HepG2 (cell line): ENCODE measurements at regions not wholly inside any gene's neighbourhood (a gene's known extent, or its start where the extent isn't known, plus 50 kb on each side); places are given as distances from the start of the nearest gene placed in this dataset.

ENCODE experiments used
- ATAC-seq: fragments of 200-7000 bp; cut with Tn5 transposase; 3 replicates; pipeline ENCODE4 v1.9.1; 2020; ENCODE audit warnings: mild to moderate bottlenecking, moderate library complexity
- BruUV-seq: library from RNA; stranded (reverse); fragments of 400-500 nt; replicated peaks from 2 replicates; lab custom pipeline; 2021; lab: Mats Ljungman, UMichigan
- CTCF ChIA-PET: fragments of 300-600 bp; formaldehyde crosslinking; extraction: SDS; loops from one replicate; lab custom pipeline; 2021; ENCODE audit warnings: low total read pairs, inconsistent platforms, low intra/inter-chr PET ratio; lab: Yijun Ruan, JAX
- POLR2A ChIA-PET: fragments of 350-600 bp; sonication (Branson Sonifier 250); formaldehyde crosslinking; loops from one replicate; lab custom pipeline; 2020; ENCODE audit warnings: antibody characterized with exemption, inconsistent platforms; lab: Yijun Ruan, JAX
- DNase-seq: peaks from one replicate; pipeline ENCODE4 v3.0.0-alpha.2; 2015; ENCODE audit warnings: low spot score
- FAIRE-seq: peaks from 3 replicates; lab custom pipeline; 2011; peaks lifted over from hg19 to GRCh38; lab: Jason Lieb, UNC
- H2AFZ ChIP-seq: one replicate; pipeline ENCODE4 v1.6.1; 2011; ENCODE audit warnings: low read length, inconsistent platforms
- H3K27ac ChIP-seq: fragments of 300-600 bp; 3 replicates; pipeline ENCODE4 v1.8.0; 2011; ENCODE audit warnings: mixed run types, mild to moderate bottlenecking, mixed read lengths, low read length, inconsistent platforms; ENCODE audit not compliant: insufficient read depth; ENCODE audit errors: extremely low read length
- H3K27me3 ChIP-seq, 2 experiments: fragments of 200-600 bp in 1 of 2; 2 replicates in 1 of 2; 3 replicates in 1 of 2; pipeline versions ENCODE4 v1.6.0 to v1.8.0; 2011; ENCODE audit warnings: low read length in 2 of 2, mild to moderate bottlenecking in 2 of 2, moderate library complexity in 2 of 2, inconsistent platforms in 1 of 2; ENCODE audit not compliant: insufficient read depth in 2 of 2, control insufficient read depth in 1 of 2
- H3K36me3 ChIP-seq, 2 experiments: fragments of 200-600 bp in 1 of 2; replicated peaks in 1 of 2; 2 replicates in 1 of 2; 3 replicates in 1 of 2; pipeline versions ENCODE4 v1.5.1 to v1.8.0; 2011; ENCODE audit warnings: low read length in 2 of 2, inconsistent platforms in 1 of 2; ENCODE audit not compliant: insufficient read depth in 2 of 2, control insufficient read depth in 1 of 2
- H3K4me1 ChIP-seq: 2 replicates; pipeline ENCODE4 v1.5.1; 2012; ENCODE audit warnings: low read length, inconsistent platforms; ENCODE audit not compliant: insufficient read depth
- H3K4me2 ChIP-seq: 2 replicates; pipeline ENCODE4 v1.6.0; 2011; ENCODE audit warnings: low read depth, low read length, inconsistent platforms
- H3K4me3 ChIP-seq, 3 experiments: fragments of 200-600 bp in 1 of 3; sonication (generic), shearing (Covaris generic) in 1 of 3; replicated peaks in 1 of 3; 2 replicates each; pipeline ENCODE4 v1.5.1; 2011 to 2016; ENCODE audit warnings: low read length in 3 of 3, inconsistent platforms in 2 of 3, low read depth in 2 of 3, mild to moderate bottlenecking in 2 of 3, control low read depth in 1 of 3, mixed read lengths in 1 of 3; ENCODE audit not compliant: insufficient read depth in 1 of 3
- H3K79me2 ChIP-seq: one replicate; pipeline ENCODE4 v1.6.1; 2011; ENCODE audit warnings: low read length, inconsistent platforms; ENCODE audit not compliant: insufficient read depth
- H3K9ac ChIP-seq: 2 replicates; pipeline ENCODE4 v1.6.0; 2011; ENCODE audit warnings: mild to moderate bottlenecking, low read depth, low read length, inconsistent platforms; ENCODE audit not compliant: insufficient read depth
- H3K9me3 ChIP-seq: 2 replicates; pipeline ENCODE4 v1.5.1; 2012; ENCODE audit warnings: mild to moderate bottlenecking, low read length
- H4K20me1 ChIP-seq: 2 replicates; pipeline ENCODE4 v1.6.0; 2011; ENCODE audit warnings: inconsistent platforms, mild to moderate bottlenecking, low read length, moderate library complexity; ENCODE audit not compliant: insufficient read depth
- AKAP8 ChIP-seq: sonication (generic); formaldehyde crosslinking; IDR thresholded peaks from 2 replicates; pipeline ENCODE4 v1.5.1; 2020; ENCODE audit warnings: mild to moderate bottlenecking, missing genetic modification reagents
- CEBPB ChIP-seq: IDR thresholded peaks from 2 replicates; pipeline ENCODE4 v1.6.1; 2011; ENCODE audit warnings: low read depth, low read length, improper control_type of control experiment, borderline replicate concordance
- IKZF1 ChIP-seq: fragments of 450-650 bp; IDR thresholded peaks from 2 replicates; pipeline ENCODE4 v1.7.1; 2016
- JDP2 ChIP-seq: sonication (generic); formaldehyde crosslinking; IDR thresholded peaks from 2 replicates; pipeline ENCODE4 v1.8.1; 2022; ENCODE audit warnings: missing genetic modification reagents, borderline replicate concordance
- KLF9 ChIP-seq: IDR thresholded peaks from 2 replicates; pipeline ENCODE4 v1.6.1; 2016; ENCODE audit warnings: low read depth
- MAFK ChIP-seq, 2 experiments: IDR thresholded peaks in 1 of 2; conservative IDR thresholded peaks in 1 of 2; 2 replicates each; pipeline ENCODE4 v1.6.1; 2011; ENCODE audit warnings: improper control_type of control experiment in 2 of 2, low read length in 2 of 2
- MXD4 ChIP-seq: IDR thresholded peaks from 2 replicates; pipeline ENCODE4 v1.6.1; 2016; ENCODE audit warnings: mild to moderate bottlenecking, missing biosample characterization, missing genetic modification reagents
- NFIB ChIP-seq: sonication (generic); formaldehyde crosslinking; IDR thresholded peaks from 2 replicates; pipeline ENCODE4 v1.9.0; 2021; ENCODE audit warnings: missing genetic modification reagents, mild to moderate bottlenecking, borderline replicate concordance
- RFX1 ChIP-seq: fragments of 450-650 bp; IDR thresholded peaks from 2 replicates; pipeline ENCODE4 v1.6.1; 2017
- ZNF329 ChIP-seq: sonication (generic); formaldehyde crosslinking; IDR thresholded peaks from 2 replicates; pipeline ENCODE4 v1.9.0; 2021; ENCODE audit warnings: low read depth, mild to moderate bottlenecking, missing genetic modification reagents
- ZNF33B ChIP-seq: sonication (generic); formaldehyde crosslinking; IDR thresholded peaks from 2 replicates; pipeline ENCODE4 v1.5.1; 2020; ENCODE audit warnings: mild to moderate bottlenecking, missing genetic modification reagents
- WGBS: methylation state at CpG from one replicate; pipeline ENCODE4 v1.1.6; 2017; ENCODE audit warnings: low lambda C conversion rate; 5-methylcytosine and 5-hydroxymethylcytosine counted together
- in situ Hi-C: cut with HindIII; loops from 2 replicates; pipeline ENCODE4 v1.10.0; 2017; ENCODE audit warnings: low pct_unique_long_range_greater_than_20kb; ENCODE audit not compliant: extremely low pct_ligation_motif_present
- intact Hi-C: fragments of 100-400 bp; cut with micrococcal nuclease; formaldehyde crosslinking; loops from one replicate; pipeline ENCODE4 v1.10.0; 2022; ENCODE audit not compliant: unreplicated experiment
- TF ChIP-seq, protein P1 (sequence below): sonication (generic); formaldehyde crosslinking; IDR thresholded peaks from 2 replicates; pipeline ENCODE4 v1.5.1; 2020; ENCODE audit warnings: missing genetic modification reagents, mild to moderate bottlenecking, borderline replicate concordance
- TF ChIP-seq, protein P2 (sequence below): sonication (generic); formaldehyde crosslinking; IDR thresholded peaks from 2 replicates; pipeline ENCODE4 v1.5.0; 2020; ENCODE audit warnings: missing genetic modification reagents, mild to moderate bottlenecking, borderline replicate concordance

DNA sequence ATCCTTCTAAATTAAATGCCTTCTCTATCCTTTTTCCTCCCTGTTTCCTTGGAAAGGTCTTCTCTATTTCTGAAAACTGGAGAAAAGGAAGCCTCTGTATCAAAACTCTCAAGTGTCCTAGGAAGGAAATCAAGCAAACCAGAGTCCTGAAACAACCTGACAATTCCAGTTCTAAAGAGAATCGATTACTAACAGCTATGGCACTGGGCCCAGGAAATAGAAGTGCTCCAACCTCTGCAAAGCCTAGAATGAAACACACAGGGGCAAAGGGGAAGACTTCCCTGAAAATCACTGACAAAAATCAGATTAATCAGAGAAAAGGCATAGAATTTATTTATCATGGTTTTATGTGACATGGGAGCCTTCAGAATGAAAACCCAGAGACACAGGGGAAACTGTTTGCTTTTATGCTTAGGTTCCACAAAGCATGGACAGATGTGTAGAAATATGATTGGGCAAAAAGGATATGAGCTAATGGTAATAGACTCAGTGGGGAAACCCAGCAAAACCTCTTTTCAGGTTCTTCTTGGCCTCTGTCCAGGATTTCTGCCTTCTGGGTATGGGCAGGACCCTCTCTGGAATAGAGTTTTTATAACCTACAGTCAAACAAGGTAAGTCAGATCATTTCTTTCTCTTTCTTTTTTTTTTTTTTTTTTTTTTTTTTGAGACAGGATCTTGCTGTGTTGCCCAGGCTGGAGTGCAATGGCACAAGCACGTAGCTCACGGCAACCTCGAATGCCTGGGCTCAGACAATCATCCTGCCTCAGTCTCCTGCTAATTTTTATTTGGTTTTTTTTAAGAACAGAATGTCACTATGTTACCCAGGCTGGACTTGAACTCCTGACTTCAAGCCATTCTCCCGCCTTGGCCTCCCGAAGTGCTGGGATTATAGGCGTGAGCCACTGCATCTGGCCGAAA lies 91.7 kb downstream of the CD24 start:
- H4K20me1 ChIP-seq = no peaks in the 10 kb centered on the region
- intact Hi-C loops (loop anchor here (10.0 kb wide), 2 partner anchors 92 to 198 kb away; partner anchors contain the start of gene CD24), in situ Hi-C loops (no loop called here)
- H3K4me1 ChIP-seq = peaks cover 40% of the 10 kb centered on the region
- POLR2A ChIA-PET = no interaction called here
- H3K36me3 ChIP-seq = no peaks in the 10 kb centered on the region
- 91% methylated on average over 8 of the region's 8 CpGs for WGBS
- no peak overlapping the region for H3K4me2 ChIP-seq
- no peak overlapping the region for H3K4me3 ChIP-seq
- H3K79me2 ChIP-seq = no peaks in the 10 kb centered on the region
- H3K27me3 ChIP-seq = no peaks in the 10 kb centered on the region; a peak in 1 of 5 replicates
- CTCF ChIA-PET = no interaction called here
- ATAC-seq (no peak), DNase-seq (no peak)
- TF ChIP-seq CEBPB (no peak), MAFK (conservative IDR thresholded peaks at IDR 0.05 in 1 of 2, IDR thresholded peaks at IDR 0.05 in 1 of 2; ENCODE audit: low read length in 2 of 2) (no peak), JDP2 (no peak), ZNF329 (CRISPR knock-in tag) (no peak), RFX1 (no peak), AKAP8 (CRISPR knock-in tag) (no peak), MXD4 (CRISPR knock-in tag) (no peak), KLF9 (CRISPR knock-in tag) (no peak), IKZF1 (no peak), NFIB (CRISPR knock-in tag) (no peak), ZNF33B (CRISPR knock-in tag) (no peak)
- TF ChIP-seq, protein P1, sequence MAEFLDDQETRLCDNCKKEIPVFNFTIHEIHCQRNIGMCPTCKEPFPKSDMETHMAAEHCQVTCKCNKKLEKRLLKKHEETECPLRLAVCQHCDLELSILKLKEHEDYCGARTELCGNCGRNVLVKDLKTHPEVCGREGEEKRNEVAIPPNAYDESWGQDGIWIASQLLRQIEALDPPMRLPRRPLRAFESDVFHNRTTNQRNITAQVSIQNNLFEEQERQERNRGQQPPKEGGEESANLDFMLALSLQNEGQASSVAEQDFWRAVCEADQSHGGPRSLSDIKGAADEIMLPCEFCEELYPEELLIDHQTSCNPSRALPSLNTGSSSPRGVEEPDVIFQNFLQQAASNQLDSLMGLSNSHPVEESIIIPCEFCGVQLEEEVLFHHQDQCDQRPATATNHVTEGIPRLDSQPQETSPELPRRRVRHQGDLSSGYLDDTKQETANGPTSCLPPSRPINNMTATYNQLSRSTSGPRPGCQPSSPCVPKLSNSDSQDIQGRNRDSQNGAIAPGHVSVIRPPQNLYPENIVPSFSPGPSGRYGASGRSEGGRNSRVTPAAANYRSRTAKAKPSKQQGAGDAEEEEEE (CRISPR knock-in tag) = no peak
- TF ChIP-seq, protein P2, sequence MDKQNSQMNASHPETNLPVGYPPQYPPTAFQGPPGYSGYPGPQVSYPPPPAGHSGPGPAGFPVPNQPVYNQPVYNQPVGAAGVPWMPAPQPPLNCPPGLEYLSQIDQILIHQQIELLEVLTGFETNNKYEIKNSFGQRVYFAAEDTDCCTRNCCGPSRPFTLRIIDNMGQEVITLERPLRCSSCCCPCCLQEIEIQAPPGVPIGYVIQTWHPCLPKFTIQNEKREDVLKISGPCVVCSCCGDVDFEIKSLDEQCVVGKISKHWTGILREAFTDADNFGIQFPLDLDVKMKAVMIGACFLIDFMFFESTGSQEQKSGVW (CRISPR knock-in tag) = no peak
- TF ChIP-seq, all 625 proteins: peak for 0
- BruUV-seq = no TSS peak
- no peak for FAIRE-seq
- no peaks in the 10 kb centered on the region for H3K9me3 ChIP-seq
- H2AFZ ChIP-seq = no peak overlapping the region
- no peak overlapping the region for H3K9ac ChIP-seq
- H3K27ac ChIP-seq = no peak overlapping the region
